ENCODE measurements at regions not wholly inside any gene's neighbourhood (a gene's known extent, or its start where the extent isn't known, plus 50 kb on each side); places are given as distances from the start of the nearest gene placed in this dataset.

DNA sequence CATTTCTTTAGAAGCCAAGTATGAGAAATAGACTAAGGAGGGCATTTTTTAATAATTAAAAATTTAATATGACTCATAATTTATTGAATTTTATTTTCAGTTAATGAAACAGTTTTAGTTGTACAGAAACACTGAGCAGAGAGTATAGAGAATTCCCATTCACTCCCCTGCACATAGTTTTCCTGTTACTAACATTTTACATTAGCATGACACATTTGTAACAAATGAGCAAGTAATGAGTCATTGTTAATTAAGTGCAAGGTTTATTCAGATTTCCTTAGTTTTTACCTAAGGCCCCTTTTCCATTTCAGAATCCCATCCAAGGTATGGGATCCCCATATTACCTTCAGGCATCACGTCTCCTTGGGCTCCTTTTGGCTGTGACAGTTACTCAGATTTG lies 271.5 kb upstream of the FZD8 start:
- Histone ChIP-seq H3K9me3 (no peaks in the 10 kb centered on the region), H3K36me3 (no peaks in the 10 kb centered on the region), H3K4me1 (no peaks in the 10 kb centered on the region), H3K27me3 (no peaks in the 10 kb centered on the region), H3K27ac (no peak overlapping the region), H3K4me3 (no peak overlapping the region)
- DNase-seq (ENCODE audit: low spot score in 2 of 2) = no peak
- intact Hi-C loops (cut with DNase I; ENCODE audit: low total_unique reads) = no loop called here
- TF ChIP-seq, protein P1, sequence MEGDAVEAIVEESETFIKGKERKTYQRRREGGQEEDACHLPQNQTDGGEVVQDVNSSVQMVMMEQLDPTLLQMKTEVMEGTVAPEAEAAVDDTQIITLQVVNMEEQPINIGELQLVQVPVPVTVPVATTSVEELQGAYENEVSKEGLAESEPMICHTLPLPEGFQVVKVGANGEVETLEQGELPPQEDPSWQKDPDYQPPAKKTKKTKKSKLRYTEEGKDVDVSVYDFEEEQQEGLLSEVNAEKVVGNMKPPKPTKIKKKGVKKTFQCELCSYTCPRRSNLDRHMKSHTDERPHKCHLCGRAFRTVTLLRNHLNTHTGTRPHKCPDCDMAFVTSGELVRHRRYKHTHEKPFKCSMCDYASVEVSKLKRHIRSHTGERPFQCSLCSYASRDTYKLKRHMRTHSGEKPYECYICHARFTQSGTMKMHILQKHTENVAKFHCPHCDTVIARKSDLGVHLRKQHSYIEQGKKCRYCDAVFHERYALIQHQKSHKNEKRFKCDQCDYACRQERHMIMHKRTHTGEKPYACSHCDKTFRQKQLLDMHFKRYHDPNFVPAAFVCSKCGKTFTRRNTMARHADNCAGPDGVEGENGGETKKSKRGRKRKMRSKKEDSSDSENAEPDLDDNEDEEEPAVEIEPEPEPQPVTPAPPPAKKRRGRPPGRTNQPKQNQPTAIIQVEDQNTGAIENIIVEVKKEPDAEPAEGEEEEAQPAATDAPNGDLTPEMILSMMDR (IDR thresholded peaks at IDR 0.05) = no peak
- TF ChIP-seq POLR2A (IDR thresholded peaks at IDR 0.05) (no peak), POLR2AphosphoS5 (IDR thresholded peaks at IDR 0.05) (no peak)

GRCh38 chr10:35912615-35913569 lies 270.8 kb upstream of the FZD8 start:
- Histone ChIP-seq H3K9me3 (no peaks in the 10 kb centered on the region), H3K4me3 (no peak overlapping the region), H3K4me1 (no peaks in the 10 kb centered on the region), H3K27ac (no peak overlapping the region), H3K27me3 (no peaks in the 10 kb centered on the region), H3K36me3 (no peaks in the 10 kb centered on the region)
- no peak for DNase-seq (ENCODE audit: low spot score in 2 of 2)
- TF ChIP-seq POLR2A (IDR thresholded peaks at IDR 0.05) (no peak), POLR2AphosphoS5 (IDR thresholded peaks at IDR 0.05) (no peak)
- TF ChIP-seq, protein P1 (IDR thresholded peaks at IDR 0.05) = no peak
- intact Hi-C loops (cut with DNase I; ENCODE audit: low total_unique reads) = no loop called here

DNA sequence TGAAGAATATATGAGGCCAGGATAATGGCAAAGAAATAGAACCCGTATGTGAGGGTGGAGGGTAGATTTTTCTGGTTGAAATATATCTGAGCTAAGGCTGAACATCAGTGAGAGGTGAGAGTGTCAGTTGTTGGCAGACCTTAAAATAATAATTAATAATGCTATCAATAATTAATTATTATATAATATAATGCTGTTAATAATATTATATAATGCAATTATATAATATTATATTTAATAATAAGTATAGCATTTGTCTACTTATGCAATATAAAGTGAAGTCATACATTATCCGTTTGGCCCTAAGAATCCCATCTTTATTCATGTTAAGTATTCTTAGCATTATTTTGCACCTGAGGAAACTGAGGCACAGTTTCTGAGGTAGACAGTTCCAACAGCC lies 269.9 kb upstream of the FZD8 start:
- no peak for DNase-seq (ENCODE audit: low spot score in 2 of 2)
- Histone ChIP-seq H3K27me3 (no peaks in the 10 kb centered on the region), H3K27ac (no peak overlapping the region), H3K9me3 (no peaks in the 10 kb centered on the region), H3K4me3 (no peak overlapping the region), H3K4me1 (no peaks in the 10 kb centered on the region), H3K36me3 (no peaks in the 10 kb centered on the region)
- TF ChIP-seq POLR2AphosphoS5 (IDR thresholded peaks at IDR 0.05) = no peak
- TF ChIP-seq, protein P1 (IDR thresholded peaks at IDR 0.05) = no peak
- TF ChIP-seq POLR2A (IDR thresholded peaks at IDR 0.05) = no peak
- intact Hi-C loops (cut with DNase I; ENCODE audit: low total_unique reads) = no loop called here

GRCh38 chr10:35911233-35911632 lies 269.1 kb upstream of the FZD8 start:
- Histone ChIP-seq H3K27ac (no peak overlapping the region), H3K36me3 (no peaks in the 10 kb centered on the region), H3K4me3 (no peak overlapping the region), H3K9me3 (no peaks in the 10 kb centered on the region), H3K27me3 (no peaks in the 10 kb centered on the region), H3K4me1 (no peaks in the 10 kb centered on the region)
- no peak for DNase-seq (ENCODE audit: low spot score in 2 of 2)
- TF ChIP-seq POLR2A (IDR thresholded peaks at IDR 0.05) = no peak
- TF ChIP-seq POLR2AphosphoS5 (IDR thresholded peaks at IDR 0.05) = no peak
- TF ChIP-seq, protein P1 (IDR thresholded peaks at IDR 0.05) = no peak
- intact Hi-C loops (cut with DNase I; ENCODE audit: low total_unique reads) = no loop called here

GRCh38 chr10:35910234-35910633 lies 268.1 kb upstream of the FZD8 start:
- TF ChIP-seq POLR2A (IDR thresholded peaks at IDR 0.05) = no peak
- TF ChIP-seq POLR2AphosphoS5 (IDR thresholded peaks at IDR 0.05) = no peak
- TF ChIP-seq, protein P1 (IDR thresholded peaks at IDR 0.05) = no peak
- no peaks in the 10 kb centered on the region for H3K9me3 ChIP-seq
- H3K27ac ChIP-seq = no peak overlapping the region
- intact Hi-C loops (cut with DNase I; ENCODE audit: low total_unique reads) = no loop called here
- no peak for DNase-seq (ENCODE audit: low spot score in 2 of 2)
- H3K4me1 ChIP-seq = no peaks in the 10 kb centered on the region
- no peaks in the 10 kb centered on the region for H3K27me3 ChIP-seq
- no peak overlapping the region for H3K4me3 ChIP-seq
- H3K36me3 ChIP-seq = no peaks in the 10 kb centered on the region
